Dedifferentiated amniotic fluid mesenchymal stem cell (primary cell): ENCODE measurements at regions not wholly inside any gene's neighbourhood (a gene's known extent, or its start where the extent isn't known, plus 50 kb on each side); places are given as distances from the start of the nearest gene placed in this dataset.
"Not testable (repeated sequence)": the region's sequence is repeated elsewhere in the genome, so short reads cannot be mapped to it uniquely, and the experiment has no call there.

Source experiments
- DNase-seq: peaks from one replicate; pipeline ENCODE4 v3.0.0-alpha.2; 2016; ENCODE audit errors: extremely low spot score

- DNase-seq = peak; percentile 72
Measured at GRCh38 chr7:66413379-66414114, 208.4 kb downstream of the TPST1 start.

GRCh38 chr7:66415659-66416265, 210.6 kb downstream of the TPST1 start:
- no peak for DNase-seq

- no peak for DNase-seq
Measured at GRCh38 chr7:66418537-66418936, 210.1 kb upstream of the KCTD7 start.

- DNase-seq = no peak
Measured at GRCh38 chr7:66419210-66419609, 209.5 kb upstream of the KCTD7 start.

GRCh38 chr7:66421830-66422475, 206.7 kb upstream of the KCTD7 start:
- no peak for DNase-seq

- no peak for DNase-seq
Measured at GRCh38 chr7:66423729-66424128, 205.0 kb upstream of the KCTD7 start.

GRCh38 chr7:66426332-66426731, 202.3 kb upstream of the KCTD7 start:
- DNase-seq = no peak

GRCh38 chr7:66426996-66427395, 201.7 kb upstream of the KCTD7 start:
- DNase-seq = no peak

GRCh38 chr7:66427956-66428355, 200.7 kb upstream of the KCTD7 start:
- no peak for DNase-seq

- no peak for DNase-seq
Measured at GRCh38 chr7:66429498-66430163, 199.1 kb upstream of the KCTD7 start.

- DNase-seq = no peak
Measured at GRCh38 chr7:66430164-66430545, 198.5 kb upstream of the KCTD7 start.

GRCh38 chr7:66438703-66439405, 189.8 kb upstream of the KCTD7 start:
- DNase-seq = not testable (repeated sequence)

GRCh38 chr7:66442385-66442784, 186.3 kb upstream of the KCTD7 start:
- DNase-seq = no peak

- DNase-seq = no peak
Measured at GRCh38 chr7:66443946-66444345, 184.7 kb upstream of the KCTD7 start.

GRCh38 chr7:66447007-66447406, 181.7 kb upstream of the KCTD7 start:
- DNase-seq = not testable (repeated sequence)

GRCh38 chr7:66450814-66451213, 177.9 kb upstream of the KCTD7 start:
- not testable (repeated sequence) for DNase-seq

- not testable (repeated sequence) for DNase-seq
Measured at GRCh38 chr7:66451713-66452112, 177.0 kb upstream of the KCTD7 start.

GRCh38 chr7:66452165-66452564, 176.5 kb upstream of the KCTD7 start:
- no peak for DNase-seq

- no peak for DNase-seq
Measured at GRCh38 chr7:66453340-66453739, 175.3 kb upstream of the KCTD7 start.

GRCh38 chr7:66454600-66455225, 174.0 kb upstream of the KCTD7 start:
- no peak for DNase-seq

- DNase-seq = not testable (repeated sequence)
Measured at GRCh38 chr7:66455432-66455831, 173.2 kb upstream of the KCTD7 start.
